ENCODE measurements at regions not wholly inside any gene's neighbourhood (a gene's known extent, or its start where the extent isn't known, plus 50 kb on each side); places are given as distances from the start of the nearest gene placed in this dataset.

DNA sequence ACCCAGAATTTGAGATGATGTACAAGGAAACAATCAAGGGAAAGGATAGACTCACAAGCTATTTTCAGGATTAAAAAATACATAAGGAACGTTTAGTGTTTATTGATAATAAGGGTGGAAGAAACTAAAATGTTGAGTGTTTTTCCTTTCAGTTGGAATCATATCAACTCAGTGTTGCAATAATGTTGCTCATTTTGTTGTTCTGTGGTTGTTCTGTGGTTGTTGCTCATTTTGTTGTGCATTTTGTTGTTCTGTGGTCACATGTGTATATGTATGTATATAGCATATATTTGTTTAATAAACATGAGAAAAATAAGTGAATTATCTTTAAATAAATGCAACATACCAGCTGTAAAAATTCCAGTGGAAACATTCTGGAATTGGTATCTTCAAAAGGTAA, 262.4 kb upstream of the SPRY2 start:
- no peak for DNase-seq

DNA sequence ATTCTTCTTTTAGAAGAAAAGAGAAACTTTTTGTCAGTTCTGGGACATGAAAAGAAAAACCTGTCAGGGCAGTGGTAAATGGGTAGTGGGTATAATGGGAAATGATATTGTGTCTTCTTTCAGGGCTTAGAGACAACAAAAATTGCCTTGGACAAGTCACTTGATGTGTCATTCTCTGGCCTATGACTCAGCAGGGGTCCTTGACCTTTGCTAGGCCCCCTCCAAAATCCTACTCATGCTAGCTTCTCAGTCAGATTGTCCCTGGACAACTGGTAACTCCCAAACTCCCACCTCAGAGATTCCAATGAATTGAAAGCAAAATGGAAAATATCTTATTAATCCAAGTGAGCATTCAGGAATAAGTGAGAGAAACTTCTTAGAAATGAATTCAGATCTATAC, 258.8 kb upstream of the SPRY2 start:
- DNase-seq: no peak

DNA sequence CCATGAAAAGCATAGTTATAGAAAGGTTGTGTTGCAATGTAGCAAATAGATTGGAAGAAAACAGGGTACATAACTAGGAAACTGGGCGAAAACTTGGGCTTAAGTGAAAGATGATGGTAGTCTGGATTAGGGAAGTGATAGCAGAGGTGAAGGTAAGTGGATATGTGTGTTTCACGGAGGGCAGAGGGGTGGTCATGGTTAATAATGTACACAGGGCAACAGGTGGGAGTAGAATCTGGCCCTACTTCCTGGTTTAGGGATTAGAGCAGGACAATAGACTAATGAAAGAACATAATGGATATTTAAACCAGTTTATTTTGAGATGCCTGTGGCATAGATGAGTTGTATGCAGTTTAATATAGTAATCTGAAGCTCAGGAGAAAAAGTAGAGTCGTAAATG, 257.3 kb upstream of the SPRY2 start:
- DNase-seq: no peak

DNA sequence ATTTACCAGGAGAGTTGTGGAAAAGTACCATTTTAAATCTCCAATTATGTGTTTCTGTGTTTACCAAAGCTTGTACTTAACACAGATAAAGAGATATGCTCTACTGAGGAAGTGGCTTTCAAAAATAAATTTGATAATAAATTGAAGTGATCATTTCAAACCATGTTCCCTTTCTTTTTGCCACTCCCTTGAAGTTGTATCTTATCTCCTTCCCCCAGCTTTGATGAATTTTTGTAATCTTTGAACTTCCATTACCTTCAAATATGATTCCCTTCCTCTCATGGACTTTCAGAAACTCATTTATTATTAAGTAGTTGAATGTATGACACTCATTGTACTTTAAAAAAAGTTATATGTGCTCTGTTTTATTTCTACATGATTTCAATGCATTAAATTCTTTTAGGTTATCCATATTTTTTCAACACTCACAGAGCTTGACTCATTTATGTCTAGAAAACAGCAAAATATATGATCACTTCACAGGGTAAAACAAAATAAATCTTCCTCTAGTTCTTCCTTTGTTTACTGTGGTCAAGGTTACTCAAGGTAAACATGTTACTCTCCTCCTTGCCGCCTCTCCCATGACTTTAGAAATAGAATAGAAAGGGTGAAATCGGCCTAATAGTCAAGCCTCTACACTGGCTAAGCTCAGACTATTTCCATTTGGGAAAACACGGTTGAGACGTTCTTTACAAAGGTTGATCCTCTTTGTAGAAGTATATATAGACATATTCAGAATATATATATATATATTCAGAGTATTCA, 251.2 kb upstream of the SPRY2 start:
- DNase-seq: peak; percentile 51

DNA sequence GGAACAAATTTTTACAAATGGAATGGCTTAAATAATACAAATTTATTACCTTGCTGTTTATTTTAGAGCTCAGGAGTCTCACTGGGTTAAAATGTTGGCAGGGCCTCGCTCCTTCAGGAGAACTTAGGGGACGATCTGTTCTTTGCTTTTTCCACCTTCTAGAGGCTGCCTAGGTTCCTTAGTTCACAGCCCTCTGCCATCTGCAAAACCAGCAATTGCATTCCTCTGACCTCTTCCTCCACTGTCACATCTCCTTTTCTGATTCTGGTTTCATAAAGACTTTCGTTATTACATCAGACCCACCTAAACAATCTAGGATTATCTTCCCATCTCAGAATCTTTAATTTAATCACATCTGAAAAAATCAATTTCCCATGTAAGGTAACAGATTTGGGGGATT, 249.6 kb upstream of the SPRY2 start:
- no peak for DNase-seq

DNA sequence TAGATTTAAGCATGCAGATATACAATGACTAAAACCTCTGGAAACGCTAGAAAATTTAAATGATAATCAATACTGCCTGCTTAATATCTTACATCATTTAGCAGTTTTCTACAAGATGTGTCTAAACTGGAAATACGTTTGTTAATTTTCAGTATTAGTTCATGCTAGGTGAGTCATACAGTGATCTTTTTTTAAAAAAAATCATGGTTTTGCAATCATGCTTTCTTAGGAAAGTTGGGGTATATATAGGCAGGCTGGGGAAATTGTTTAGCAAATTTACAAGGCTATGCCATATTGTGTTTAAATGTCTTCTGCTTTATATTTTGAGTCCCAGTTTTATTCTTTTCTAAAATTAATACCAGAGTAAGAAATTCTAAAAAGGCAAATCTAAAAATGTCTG, 245.4 kb upstream of the SPRY2 start:
- DNase-seq: no peak

DNA sequence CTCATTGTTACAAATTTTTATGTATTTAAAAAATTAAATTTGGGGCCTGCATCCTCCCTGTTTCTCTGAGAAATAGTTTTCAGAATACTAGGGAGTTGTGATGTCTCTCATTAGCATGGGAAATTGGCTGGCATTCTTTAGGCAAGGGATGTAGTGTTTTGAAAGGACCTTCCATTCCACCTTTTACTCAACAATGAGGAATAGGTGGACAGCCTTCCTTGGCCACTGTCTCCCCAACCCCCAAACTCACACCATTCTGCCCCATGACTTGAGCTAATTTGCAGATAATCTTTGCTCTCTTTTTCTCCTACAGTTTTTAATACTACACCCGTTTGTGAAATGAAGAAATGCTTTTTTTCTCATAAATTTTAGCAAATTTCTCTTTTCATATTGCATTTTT, 244.6 kb upstream of the SPRY2 start:
- no peak for DNase-seq

DNA sequence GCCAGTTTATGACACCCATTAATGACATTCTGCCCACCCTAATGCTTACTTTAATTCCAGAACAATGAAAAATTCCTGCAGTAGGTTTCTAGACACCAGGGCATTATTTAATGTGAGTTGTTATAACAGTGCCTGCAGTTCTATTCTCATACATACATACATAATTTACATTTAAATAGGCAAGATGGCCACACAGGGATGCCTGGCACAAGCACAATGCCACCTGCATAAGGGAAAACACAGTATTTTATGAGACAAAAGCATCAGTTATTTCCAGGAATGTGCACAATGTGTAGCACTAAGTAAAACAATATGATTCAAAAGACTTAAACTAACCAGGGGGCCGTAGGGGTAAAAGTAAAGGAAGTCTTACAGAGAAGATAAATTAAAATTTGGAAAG, 243.9 kb upstream of the SPRY2 start:
- DNase-seq: no peak

DNA sequence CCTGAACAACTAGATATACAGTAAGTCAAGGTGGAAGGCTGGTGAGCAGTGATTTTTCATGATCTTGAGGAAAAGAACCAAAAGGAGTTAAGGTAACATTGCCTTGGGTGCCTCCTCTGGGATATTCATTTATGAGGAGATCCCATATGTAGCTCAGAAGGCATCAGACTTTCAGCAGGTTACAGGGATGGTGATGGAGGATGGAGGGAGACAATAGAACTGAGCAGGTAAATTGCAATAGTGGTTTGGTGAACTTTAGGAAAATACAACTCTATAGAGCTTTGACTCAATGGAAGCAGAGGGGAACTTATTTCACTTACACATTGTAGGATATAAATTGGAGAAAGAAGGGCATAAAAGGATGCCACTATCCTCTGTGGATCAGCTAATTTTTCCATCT, 243.4 kb upstream of the SPRY2 start:
- DNase-seq: no peak

DNA sequence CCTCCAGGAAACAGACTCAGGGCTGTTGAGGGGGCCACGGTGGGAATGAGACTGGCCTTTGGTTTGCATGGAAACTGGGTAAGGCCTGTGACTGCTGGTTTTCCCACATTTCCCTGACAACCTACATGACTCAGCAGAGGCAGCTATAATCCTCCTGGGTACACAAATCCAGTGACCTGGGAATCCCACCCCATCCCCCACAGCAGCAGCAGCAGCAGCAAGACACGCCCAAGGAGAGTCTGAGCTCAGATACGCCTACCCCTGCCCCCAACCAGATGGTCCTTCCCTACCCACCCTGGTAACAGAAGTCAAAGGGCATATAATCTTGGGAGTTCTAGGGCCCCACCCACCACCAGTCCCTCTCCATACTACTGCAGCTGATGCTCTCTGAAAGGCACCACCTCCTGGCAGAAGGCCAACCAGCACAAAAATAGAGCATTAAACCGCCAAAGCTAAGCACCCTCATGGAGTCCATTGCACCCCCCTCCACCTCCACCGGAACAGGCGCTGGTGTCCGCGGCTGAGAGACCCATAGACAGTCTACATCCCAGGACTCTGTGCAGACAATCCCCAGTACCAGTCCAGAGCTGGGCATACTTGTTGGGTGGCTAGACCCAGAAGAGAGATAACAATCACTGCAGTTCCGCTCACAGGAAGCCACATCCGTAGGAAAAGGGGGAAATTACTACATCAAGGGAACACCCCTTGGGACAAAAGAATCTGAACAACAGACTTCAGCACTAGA, 237.2 kb upstream of the SPRY2 start:
- DNase-seq: no peak

DNA sequence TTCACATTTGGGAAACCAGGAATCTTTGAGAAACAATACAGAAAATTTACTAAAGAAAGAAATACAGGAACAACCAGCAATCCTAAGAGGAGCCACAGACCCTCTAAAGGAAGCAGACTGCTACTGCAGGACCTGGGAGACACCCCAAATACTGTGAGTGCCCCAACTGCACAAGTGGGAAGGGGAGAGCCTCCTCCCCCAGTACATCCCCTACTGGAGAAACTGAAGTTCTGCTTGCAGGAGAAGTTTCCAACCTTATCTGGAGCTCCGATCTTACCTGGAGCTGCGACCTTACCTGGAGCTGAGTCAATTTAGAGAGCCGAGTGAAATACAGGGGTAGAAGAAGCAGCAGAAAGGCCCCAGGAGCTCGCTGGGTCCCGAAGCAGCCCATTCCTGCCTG, 236.4 kb upstream of the SPRY2 start:
- DNase-seq: no peak

DNA sequence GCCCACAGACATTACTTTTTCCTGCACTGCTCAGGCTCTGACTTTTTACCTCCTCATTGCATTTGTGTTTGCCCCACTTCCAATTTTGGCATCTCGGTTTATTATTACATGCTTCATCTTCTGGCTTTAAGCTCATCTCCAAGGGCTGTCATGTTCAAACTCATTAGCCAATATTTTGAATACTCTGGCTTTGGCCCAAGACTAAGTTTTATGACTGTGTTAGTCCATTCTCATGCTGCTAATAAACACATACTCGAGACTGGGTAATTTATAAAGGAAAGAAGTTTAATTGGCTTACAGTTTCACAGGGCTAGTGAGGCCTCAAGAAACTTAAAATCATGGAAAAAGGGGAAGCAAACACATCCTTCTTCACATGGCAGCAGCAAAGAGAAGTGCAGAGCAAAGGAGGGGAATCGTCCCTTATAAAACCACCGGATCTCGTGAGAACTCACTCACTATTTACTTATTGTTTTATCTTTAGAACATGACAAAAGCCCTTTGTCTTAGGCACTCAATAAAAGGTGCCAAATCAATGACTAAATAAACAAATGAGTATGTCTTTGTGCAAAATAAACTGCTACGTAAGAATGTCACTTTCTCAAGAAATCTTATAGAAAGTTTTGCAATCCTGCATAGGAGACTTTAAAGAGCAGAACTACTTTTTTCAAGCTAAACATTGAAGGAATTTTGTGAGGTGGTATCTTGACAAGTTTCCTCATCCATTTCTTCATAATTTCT, 233.4 kb upstream of the SPRY2 start:
- no peak for DNase-seq

DNA sequence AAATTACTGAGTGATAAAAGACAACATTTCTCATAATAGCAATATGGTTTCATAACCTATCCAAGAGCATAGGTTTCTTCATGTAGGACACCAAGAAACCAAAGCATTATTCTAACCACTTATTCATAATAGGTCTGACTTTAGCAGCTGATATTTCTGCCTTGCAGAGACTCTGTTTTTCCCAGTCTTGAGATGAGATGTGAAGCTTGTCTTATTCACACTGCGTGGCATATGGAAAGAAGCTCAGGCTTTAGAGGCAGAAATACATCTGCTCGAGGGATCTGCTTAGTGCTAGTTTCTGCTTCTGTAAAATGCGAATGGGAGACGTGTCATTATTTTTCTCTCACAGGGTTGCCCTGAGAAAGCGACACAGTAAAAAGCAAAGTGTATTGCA, 232.0 kb upstream of the SPRY2 start:
- DNase-seq: no peak

DNA sequence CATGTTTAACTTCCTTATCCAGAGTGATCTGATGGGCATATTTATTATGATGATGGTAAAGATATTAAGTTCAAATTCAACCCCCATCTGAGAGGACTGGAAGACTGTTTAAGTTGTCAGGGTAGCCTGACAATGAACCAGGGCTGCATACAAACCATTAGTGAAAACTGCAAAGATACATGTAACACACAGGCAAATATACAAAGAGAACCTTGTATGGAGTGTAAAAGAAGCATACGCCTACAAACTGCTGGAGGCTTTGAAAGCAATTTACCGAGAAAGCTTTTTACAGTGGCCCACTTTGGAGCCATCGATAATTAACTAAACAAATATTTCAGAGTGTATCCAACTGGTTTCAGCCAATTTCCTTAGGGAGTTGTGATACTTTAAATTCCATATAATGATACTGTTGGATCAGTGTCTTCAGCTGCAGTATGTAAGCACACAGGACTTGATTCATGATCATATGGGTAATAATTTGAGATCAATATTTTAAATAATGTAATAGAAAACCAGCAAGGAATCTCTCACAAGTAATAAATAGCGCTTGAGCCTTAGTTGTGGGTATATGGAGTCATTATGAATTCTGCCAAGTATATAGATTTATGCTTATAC, 231.5 kb upstream of the SPRY2 start:
- no peak for DNase-seq

DNA sequence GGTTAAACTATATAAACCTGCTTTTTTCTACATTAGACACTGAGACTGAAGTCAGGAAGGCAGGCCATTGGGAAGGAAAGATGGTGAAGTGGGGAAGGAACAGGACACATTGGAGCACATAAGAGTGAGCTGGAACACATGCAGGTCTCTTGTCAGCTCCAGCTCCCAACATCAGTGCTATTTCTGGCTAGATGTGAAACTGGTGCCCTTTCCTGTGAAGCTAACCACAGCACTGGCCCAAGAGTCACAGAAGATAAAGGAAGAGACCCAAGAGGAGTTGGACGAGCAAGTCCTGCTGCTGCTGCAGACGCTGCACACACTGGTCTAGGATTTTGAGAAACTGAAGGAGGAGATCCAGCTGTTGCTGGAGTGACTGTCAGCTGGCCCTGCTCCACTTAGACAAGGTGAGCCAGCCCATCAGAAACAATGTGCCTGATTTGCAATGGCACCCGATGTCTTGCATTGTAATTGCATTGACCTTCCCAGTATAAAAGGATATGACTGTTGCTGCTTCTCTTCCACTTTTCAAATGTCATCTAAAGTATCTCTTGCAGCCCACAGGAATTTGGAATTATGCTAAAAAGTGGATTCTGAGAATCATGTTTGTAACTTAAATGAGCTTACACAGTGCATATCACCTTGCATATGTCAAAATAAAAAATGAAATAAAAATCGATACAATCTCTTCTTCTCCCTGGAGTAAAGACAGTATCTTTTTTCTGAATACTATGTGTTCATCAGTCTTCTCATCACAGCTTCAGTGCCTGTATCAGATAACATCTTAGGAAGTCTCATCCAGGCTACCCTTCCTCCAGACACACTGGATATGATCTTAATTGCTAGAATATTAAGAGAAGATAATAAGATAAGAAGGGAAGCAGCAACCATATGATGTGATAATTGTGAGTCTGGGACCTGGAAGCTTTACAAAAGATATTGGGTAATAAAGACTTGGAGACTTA, 230.7 kb upstream of the SPRY2 start:
- DNase-seq: no peak

DNA sequence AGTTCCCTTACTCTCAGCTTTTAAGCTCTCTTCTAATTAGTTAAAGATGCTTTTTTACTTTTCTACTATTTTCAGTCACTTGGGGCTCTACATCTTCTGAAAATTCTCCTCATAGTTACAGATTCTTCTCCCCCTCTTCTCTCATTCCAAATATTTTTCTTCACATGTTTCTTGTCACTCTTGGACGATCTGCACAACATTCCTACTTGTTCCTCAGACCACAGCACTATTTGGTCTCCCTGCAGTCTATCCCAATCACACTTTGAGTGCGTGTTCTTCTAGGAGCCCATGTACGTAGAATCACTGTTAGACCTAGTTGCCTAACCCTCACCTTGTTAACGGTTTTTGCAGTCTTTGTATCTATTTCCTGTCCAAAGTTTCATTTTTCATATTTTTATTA, 222.5 kb upstream of the SPRY2 start:
- DNase-seq: no peak

DNA sequence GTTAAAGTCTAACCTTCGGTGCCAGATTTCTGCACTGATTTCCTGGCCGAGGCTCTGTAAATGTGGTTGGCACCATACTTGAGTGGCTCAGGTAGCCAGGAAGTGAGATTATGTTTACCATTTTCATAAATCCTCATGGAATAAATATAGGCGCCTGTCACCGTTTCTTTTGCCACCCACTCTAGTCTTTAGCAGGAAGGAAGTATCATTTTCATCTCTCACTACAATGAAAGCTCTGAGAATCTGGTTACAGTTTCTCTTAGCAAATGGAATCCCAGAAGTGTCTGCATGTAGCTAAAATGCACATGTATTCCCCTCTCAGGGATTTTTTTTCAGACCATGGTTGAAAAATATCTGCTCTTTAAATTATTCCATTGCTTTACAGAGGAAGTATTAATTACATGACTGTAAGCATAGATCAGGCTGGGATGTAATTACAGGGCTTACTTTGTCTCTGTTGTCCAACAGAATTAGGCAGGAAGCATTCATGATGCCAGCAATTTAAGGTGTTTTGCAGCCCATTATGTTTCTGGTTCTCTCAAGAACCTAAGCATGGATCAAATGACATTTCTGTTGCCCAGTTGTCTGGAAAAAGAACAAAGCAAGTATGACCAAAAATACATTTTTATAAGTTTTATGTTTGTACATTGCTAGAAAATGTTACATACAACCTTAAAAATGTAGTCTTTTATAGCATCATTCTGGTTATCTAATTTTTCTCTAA, 221.7 kb upstream of the SPRY2 start:
- no peak for DNase-seq

DNA sequence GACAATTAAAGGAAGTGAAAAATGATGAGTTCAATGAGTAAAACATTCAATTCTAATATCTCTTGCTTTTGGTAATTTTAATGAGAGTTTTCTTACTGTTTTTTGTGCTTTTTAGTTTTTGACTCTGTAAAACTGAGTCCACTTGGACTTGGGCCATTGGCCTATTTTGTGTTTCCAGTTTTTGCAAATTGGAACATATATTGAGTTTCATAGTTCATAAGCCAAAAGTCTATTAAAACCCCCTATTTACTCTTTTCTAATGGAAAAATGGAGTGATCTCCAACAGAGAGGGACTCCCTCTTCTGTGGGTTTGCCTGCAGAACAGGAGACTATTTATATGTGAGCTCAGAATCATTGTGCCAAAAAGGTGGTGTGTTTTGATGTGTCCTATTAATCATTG, 219.7 kb upstream of the SPRY2 start:
- DNase-seq: no peak

DNA sequence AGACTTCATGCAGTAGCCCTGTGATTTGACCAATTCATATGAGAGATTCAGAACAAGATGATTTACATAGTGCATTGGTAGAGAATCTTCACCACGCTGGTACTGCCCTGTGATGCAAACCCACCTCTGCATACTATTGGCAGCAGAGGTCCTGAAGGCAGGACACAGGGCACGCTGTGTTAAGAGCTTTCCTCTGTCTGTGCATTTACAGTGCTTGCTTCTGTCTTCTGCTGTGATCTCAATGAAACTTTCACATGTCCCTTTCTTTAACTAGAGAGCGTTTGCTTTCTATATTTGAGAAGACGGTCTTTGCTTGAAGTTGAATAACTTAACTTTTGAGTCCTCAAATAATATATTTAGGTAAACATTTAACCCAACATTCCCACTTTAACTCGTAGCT, 219.0 kb upstream of the SPRY2 start:
- DNase-seq: no peak

DNA sequence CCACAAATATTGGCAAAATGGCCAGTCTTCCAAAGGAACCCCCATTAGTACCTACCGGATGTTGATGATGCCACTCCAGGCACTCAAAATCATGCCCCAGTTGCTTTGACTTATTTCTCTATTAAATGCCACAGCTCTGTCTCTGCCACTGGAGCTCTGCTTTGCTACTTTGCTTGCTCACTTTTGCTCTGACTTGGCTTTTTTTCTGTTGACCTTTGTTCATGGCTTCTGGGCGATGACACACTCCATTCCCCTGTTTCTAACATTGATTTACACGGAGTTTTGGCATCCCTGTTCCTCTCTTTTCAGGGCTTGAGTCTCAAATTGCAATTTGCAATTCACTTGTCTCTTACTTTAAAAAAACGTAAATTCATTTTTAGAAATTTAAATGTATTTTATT, 217.1 kb upstream of the SPRY2 start:
- DNase-seq: no peak
